ENCODE measurements at regions not wholly inside any gene's neighbourhood (a gene's known extent, or its start where the extent isn't known, plus 50 kb on each side); places are given as distances from the start of the nearest gene placed in this dataset.
"Not testable (repeated sequence)": the region's sequence is repeated elsewhere in the genome, so short reads cannot be mapped to it uniquely, and the experiment has no call there.

DNA sequence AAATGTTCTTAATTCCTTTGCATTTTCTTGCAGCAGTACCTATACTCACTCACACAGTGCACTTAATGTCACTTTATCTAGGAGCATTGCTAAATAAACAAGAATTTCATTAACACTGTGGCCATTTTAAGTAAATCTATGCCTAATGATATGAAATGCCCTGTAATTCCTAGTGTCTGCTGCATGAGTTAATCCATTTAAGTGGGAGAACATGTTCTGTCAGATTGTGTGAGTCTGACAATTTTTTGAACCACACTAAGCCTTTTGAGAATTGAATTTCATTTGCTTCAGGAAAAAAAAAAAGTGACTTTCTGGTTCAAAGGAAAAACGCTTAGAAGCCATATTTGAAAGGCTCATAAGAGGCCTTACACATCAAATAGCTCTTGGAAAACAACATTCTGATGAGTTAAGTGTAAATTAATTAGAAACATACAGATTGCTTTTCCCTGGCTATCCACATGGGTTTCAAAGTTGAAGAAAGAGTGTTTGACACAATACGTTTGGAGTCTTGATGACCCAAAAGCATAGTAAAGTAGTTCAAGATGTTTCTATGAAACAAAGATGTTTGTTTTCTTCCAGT, 446.7 kb upstream of the GRAMD2B start:
- ChIA-PET POLR2A (no interaction called here), CTCF (interaction anchor here (1.2 kb wide), 1 partner anchor 88 kb away, joined by 3 read pairs; no protein-coding TSS in a partner anchor)
- DNase-seq (ENCODE audit: extremely low spot score): no peak
- TF ChIP-seq, protein P1, sequence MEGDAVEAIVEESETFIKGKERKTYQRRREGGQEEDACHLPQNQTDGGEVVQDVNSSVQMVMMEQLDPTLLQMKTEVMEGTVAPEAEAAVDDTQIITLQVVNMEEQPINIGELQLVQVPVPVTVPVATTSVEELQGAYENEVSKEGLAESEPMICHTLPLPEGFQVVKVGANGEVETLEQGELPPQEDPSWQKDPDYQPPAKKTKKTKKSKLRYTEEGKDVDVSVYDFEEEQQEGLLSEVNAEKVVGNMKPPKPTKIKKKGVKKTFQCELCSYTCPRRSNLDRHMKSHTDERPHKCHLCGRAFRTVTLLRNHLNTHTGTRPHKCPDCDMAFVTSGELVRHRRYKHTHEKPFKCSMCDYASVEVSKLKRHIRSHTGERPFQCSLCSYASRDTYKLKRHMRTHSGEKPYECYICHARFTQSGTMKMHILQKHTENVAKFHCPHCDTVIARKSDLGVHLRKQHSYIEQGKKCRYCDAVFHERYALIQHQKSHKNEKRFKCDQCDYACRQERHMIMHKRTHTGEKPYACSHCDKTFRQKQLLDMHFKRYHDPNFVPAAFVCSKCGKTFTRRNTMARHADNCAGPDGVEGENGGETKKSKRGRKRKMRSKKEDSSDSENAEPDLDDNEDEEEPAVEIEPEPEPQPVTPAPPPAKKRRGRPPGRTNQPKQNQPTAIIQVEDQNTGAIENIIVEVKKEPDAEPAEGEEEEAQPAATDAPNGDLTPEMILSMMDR (IDR thresholded peaks at IDR 0.05; ENCODE audit: control extremely low read depth, extremely low read depth, low read depth, missing control alignments): no peak

DNA sequence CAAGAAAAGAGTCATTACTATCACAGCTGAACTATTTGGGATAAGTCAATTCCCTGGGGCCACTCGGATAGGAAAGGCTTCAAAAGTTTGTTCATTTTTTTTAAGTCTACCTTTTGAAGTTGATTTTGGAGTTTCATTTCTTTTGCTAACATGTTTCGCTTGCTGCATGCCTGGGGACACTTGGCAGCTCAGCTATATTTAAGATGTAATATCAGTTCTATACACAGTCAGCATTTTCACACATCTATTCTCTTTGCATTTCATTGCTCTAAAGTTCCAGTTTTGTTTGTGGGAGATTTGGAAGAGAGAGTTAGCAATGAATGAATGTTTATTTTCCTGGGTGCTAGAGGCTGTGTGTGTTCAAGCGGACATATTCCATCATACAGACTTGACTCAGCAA, 445.2 kb upstream of the GRAMD2B start:
- POLR2A ChIA-PET: no interaction called here

DNA sequence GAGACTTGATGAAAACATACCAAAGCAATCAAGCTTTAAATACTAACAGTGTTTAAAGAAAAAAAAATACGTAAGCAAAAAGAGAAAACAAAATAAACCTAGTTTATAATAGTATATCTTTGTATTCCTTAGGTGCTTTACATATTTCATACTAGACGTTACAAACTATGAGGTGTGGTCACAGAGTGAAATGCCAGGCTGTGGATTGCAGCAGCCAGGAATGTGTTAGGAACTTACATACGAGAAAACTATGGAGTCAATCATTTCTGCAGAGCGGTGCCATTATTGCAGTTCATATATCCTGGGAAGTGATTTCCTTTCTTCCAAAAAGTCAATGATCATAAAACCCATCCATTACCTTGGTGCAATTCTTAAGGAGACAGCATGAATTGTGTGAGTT, 443.6 kb upstream of the GRAMD2B start:
- DNase-seq (ENCODE audit: extremely low spot score): no peak
- TF ChIP-seq, protein P1 (IDR thresholded peaks at IDR 0.05; ENCODE audit: control extremely low read depth, extremely low read depth, low read depth, missing control alignments): no peak
- POLR2A ChIA-PET: no interaction called here
- CTCF ChIA-PET: no interaction called here

More for the DNA sequence above, 445.2 kb upstream of the GRAMD2B start:
- no peak for DNase-seq (ENCODE audit: extremely low spot score)
- CTCF ChIA-PET: no interaction called here
- TF ChIP-seq, protein P1 (IDR thresholded peaks at IDR 0.05; ENCODE audit: control extremely low read depth, extremely low read depth, low read depth, missing control alignments): no peak

DNA sequence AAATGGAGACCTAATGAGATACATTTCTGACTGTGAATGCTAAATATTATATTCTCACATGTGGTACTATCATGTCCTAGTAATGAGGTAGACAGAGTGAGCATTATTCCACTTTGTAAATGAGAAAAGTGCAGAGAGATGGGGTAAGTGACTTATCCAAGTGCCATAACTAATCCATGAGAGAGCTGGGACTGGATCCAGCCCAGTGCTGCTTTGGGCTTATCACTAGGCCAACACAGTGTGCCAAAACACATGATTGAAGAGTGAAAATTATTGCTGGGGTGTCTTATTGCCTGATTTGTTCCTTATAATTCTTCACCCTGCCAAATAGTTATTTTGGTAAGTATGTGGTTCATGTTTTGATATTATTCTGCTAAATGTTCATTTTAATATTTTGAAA, 442.2 kb upstream of the GRAMD2B start:
- POLR2A ChIA-PET: no interaction called here

DNA sequence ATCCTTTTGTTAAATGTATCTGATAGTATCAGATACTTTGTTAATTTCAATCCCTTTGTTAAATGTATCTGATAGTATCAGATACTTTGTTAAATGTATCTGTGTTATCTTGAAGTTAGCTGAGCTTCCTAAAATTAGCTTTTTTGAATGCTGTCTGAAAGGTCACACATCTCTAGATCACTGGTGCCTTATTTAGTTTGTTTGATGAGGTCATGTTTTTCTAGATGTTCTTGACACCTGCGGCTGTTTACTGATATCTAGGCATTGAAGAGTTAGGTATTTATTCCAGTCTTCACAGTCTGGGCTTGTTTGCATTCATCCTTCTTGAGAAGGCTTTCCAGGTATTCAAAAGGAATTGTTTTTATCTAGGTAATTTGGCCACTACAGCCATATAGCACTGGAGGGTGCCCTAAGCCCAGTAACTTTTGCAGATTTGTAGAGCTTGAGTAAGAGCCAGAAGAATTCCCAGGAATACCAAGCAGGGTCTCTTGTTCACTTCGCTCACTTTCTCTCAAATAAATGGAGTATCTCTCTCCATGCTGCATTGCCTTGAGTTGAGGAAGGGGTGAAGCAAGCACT, 435.4 kb upstream of the GRAMD2B start:
- CTCF ChIA-PET: no interaction called here
- DNase-seq (ENCODE audit: extremely low spot score): no peak
- TF ChIP-seq, protein P1 (IDR thresholded peaks at IDR 0.05; ENCODE audit: control extremely low read depth, extremely low read depth, low read depth, missing control alignments): no peak
- POLR2A ChIA-PET: no interaction called here

More for the DNA sequence above, 442.2 kb upstream of the GRAMD2B start:
- DNase-seq (ENCODE audit: extremely low spot score): no peak
- TF ChIP-seq, protein P1 (IDR thresholded peaks at IDR 0.05; ENCODE audit: control extremely low read depth, extremely low read depth, low read depth, missing control alignments): no peak
- CTCF ChIA-PET: no interaction called here

DNA sequence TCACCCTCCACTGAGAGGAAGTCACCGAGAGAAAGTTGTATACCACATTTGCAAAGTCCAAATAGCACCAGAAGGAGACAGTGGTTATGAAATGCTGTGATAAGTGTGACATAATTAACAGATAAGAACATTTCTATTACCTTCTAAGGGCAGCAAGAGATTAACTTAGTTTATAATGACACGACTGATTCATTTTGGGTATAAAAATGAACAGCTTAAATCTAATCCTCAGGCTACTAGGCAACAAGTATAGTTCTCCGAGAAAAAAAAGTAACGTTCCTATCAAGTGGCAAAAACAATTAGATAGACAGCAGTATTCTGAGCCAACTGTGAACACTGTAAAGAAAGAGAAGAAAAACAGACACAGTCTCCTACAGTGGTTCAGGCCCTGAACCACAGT, 431.2 kb upstream of the GRAMD2B start:
- no peak for DNase-seq (ENCODE audit: extremely low spot score)
- ChIA-PET CTCF (no interaction called here), POLR2A (no interaction called here)
- TF ChIP-seq, protein P1 (IDR thresholded peaks at IDR 0.05; ENCODE audit: control extremely low read depth, extremely low read depth, low read depth, missing control alignments): no peak

DNA sequence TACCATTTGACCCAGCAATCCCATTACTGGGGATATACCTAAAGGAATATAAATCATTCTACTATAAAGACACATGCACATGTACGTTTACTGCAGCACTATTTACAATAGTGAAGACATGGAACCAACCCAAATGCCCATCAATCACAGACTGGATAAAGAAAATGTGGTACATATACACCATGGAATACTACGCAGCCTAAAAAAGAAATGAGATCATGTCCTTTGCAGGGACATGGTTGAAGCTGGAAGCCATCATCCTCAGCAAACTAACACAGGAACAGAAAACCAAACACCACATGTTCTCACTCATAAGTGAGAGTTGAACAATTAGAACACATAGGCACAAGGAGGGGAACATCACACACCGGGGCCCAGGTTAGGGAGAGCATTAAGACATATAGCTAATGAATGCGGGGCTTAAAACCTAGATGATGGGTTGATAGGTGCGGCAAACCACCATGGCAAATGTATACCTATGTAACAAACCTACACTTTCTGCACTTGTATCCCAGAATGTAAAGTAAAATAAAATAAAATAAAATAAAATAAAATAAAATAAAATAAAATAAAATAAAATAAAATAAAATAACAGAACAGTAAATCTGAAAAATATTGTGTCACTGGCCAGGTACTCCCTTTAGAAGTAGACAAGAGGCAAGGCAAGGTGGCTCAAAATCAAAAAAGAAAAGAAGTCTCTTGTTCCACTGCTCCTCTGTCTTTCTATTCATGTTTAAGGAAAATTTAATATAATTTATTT, 423.8 kb upstream of the GRAMD2B start:
- POLR2A ChIA-PET; DNase-seq (ENCODE audit: extremely low spot score); CTCF ChIA-PET: not testable (repeated sequence)

All from GM10248 (cell line).